Neuronal stem cell (in vitro differentiated cells): ENCODE measurements at regions not wholly inside any gene's neighbourhood (a gene's known extent, or its start where the extent isn't known, plus 50 kb on each side); places are given as distances from the start of the nearest gene placed in this dataset.

Experiments
- DNase-seq: peaks from one replicate; pipeline ENCODE4 v3.0.0-alpha.2; 2013; ENCODE audit warnings: low spot score
- H2AFZ ChIP-seq: one replicate; pipeline ENCODE4 v1.6.1; 2013; ENCODE audit warnings: mild to moderate bottlenecking, low read length, inconsistent platforms
- H2AK5ac ChIP-seq: 2 replicates; pipeline ENCODE4 v1.6.1; 2013; ENCODE audit warnings: low read depth, mild to moderate bottlenecking, inconsistent platforms, low read length, moderate library complexity, mixed read lengths
- H2BK120ac ChIP-seq: 2 replicates; pipeline ENCODE4 v1.6.1; 2013; ENCODE audit warnings: low read depth, mild to moderate bottlenecking, inconsistent platforms, low read length, moderate library complexity, mixed read lengths
- H2BK12ac ChIP-seq: one replicate; pipeline ENCODE4 v1.6.1; 2013; ENCODE audit warnings: low read length, inconsistent platforms
- H2BK15ac ChIP-seq: 2 replicates; pipeline ENCODE4 v1.6.1; 2013; ENCODE audit warnings: mild to moderate bottlenecking, low read length, inconsistent platforms, mixed read lengths
- H2BK5ac ChIP-seq: one replicate; pipeline ENCODE4 v1.6.1; 2013; ENCODE audit warnings: inconsistent platforms, mild to moderate bottlenecking, low read length, moderate library complexity
- H3K14ac ChIP-seq: one replicate; pipeline ENCODE4 v1.6.1; 2013; ENCODE audit warnings: low read length, inconsistent platforms
- H3K18ac ChIP-seq: 2 replicates; pipeline ENCODE4 v1.6.1; 2013; ENCODE audit warnings: low read length, inconsistent platforms
- H3K23ac ChIP-seq: 2 replicates; pipeline ENCODE4 v1.6.1; 2013; ENCODE audit warnings: low read depth, mild to moderate bottlenecking, mixed read lengths, low read length, inconsistent platforms; ENCODE audit not compliant: poor library complexity
- H3K27ac ChIP-seq: replicated peaks from 3 replicates; pipeline ENCODE4 v1.5.1; 2013; ENCODE audit warnings: low read length, inconsistent platforms
- H3K27me3 ChIP-seq, 3 experiments: 2 replicates each; pipeline ENCODE4 v1.6.1; 2013; ENCODE audit warnings: low read length in 3 of 3, mild to moderate bottlenecking in 2 of 3, inconsistent platforms in 1 of 3, low read depth in 1 of 3, mixed read lengths in 1 of 3, moderate library complexity in 1 of 3; ENCODE audit not compliant: control insufficient read depth in 3 of 3, insufficient read depth in 3 of 3
- H3K36me3 ChIP-seq, 2 donors: replicated peaks in 1 of 2; 2 replicates each; pipeline ENCODE4 v1.6.1; 2013; ENCODE audit warnings: low read length in 2 of 2; ENCODE audit not compliant: control insufficient read depth in 2 of 2, insufficient read depth in 2 of 2
- H3K4ac ChIP-seq: 2 replicates; pipeline ENCODE4 v1.6.1; 2013; ENCODE audit warnings: inconsistent platforms, mild to moderate bottlenecking, low read length, moderate library complexity
- H3K4me1 ChIP-seq, 2 donors: 1 replicate in 1 of 2; 2 replicates in 1 of 2; pipeline ENCODE4 v1.6.1; 2013; ENCODE audit warnings: low read length in 2 of 2, low read depth in 1 of 2; ENCODE audit not compliant: control insufficient read depth in 2 of 2, insufficient read depth in 1 of 2
- H3K4me2 ChIP-seq: one replicate; pipeline ENCODE4 v1.6.1; 2013; ENCODE audit warnings: mild to moderate bottlenecking, low read length, inconsistent platforms; ENCODE audit not compliant: insufficient read depth, poor library complexity, severe bottlenecking
- H3K4me3 ChIP-seq, 2 donors: 2 replicates each; pipeline ENCODE4 v1.5.1; 2013; ENCODE audit warnings: low read length in 2 of 2, mild to moderate bottlenecking in 2 of 2, inconsistent platforms in 1 of 2, moderate library complexity in 1 of 2
- H3K79me1 ChIP-seq: one replicate; pipeline ENCODE4 v1.6.1; 2013; ENCODE audit warnings: low read depth, mild to moderate bottlenecking, inconsistent platforms, low read length, moderate library complexity
- H3K9ac ChIP-seq: one replicate; pipeline ENCODE4 v1.6.1; 2013; ENCODE audit warnings: mild to moderate bottlenecking, low read depth, low read length, inconsistent platforms; ENCODE audit not compliant: poor library complexity
- H3K9me3 ChIP-seq, 2 donors: replicated peaks in 1 of 2; 2 replicates each; pipeline versions ENCODE3 to v1.6.1; 2013; ENCODE audit warnings: low read length in 2 of 2, mild to moderate bottlenecking in 2 of 2, inconsistent platforms in 1 of 2, low read depth in 1 of 2, mixed read lengths in 1 of 2, moderate library complexity in 1 of 2; ENCODE audit not compliant: control insufficient read depth in 2 of 2, insufficient read depth in 1 of 2
- H4K8ac ChIP-seq: one replicate; pipeline ENCODE4 v1.6.1; 2013; ENCODE audit warnings: low read depth, mild to moderate bottlenecking, inconsistent platforms, low read length, moderate library complexity
- H4K91ac ChIP-seq: one replicate; pipeline ENCODE4 v1.6.1; 2013; ENCODE audit warnings: low read length, low read depth, mild to moderate bottlenecking, inconsistent platforms; ENCODE audit not compliant: poor library complexity
- WGBS, 2 donors: extraction: QIAGEN DNeasy Blood & Tissue Kit; methylation state at CpG; one replicate each; pipeline ENCODE4 v1.1.7; 2013; ENCODE audit warnings: missing lambda C conversion rate in 2 of 2, mixed read lengths in 1 of 2; ENCODE audit not compliant: insufficient read length in 2 of 2, insufficient replicate concordance in 1 of 2; ENCODE audit errors: extremely low coverage in 2 of 2; 5-methylcytosine and 5-hydroxymethylcytosine counted together

DNA sequence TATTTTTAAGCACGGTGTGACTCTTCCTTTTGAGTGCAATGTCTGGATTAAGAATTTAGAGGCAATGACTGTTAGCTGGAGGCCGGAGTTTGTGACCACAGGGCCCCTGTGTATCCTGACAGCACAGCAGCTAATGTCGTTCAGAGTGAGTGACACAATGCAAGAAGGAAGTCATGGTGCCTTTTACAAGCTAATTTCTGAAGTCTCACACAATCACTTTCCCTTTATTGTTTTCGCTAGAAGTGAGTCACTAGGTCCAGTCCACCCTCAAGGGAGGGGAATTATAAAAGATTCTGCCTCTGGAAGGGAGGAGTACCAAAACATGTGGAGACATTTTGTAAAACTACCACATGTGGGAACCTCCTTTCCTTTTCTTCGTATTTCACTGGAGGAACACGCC lies 185.5 kb upstream of the FGF10 start:
- WGBS, 2 donors, result no CpG with 5 or more reads among the region's 6 CpGs
- H3K9me3 ChIP-seq, result no peaks in the 10 kb centered on the region

DNA sequence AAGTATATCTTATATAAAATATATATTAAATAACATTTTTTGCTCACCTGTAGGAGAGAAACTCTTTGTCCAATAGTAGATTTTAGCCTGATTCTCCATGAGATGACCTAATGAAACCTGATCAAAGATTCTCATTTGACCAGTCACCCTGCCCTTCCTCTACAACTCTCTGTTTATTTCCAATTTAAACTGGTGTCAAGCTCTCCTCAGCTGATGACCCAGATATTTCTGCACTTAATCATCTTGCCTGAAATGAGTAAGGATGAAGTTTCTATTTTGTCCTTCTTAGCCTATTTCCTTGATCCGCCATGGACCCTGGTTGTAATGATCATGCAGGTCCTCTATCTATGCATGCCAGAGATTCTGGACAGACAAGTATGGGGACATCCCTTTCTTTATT lies 179.3 kb upstream of the FGF10 start:
- H3K9me3 ChIP-seq, result no peaks in the 10 kb centered on the region
- no peak overlapping the region for H3K4me2 ChIP-seq
- no peak overlapping the region for H3K23ac ChIP-seq
- H3K9ac ChIP-seq, result no peak overlapping the region
- H3K18ac ChIP-seq, result no peak overlapping the region
- no peak overlapping the region for H2BK15ac ChIP-seq
- H2BK12ac ChIP-seq, result no peak overlapping the region
- H3K14ac ChIP-seq, result no peak overlapping the region
- no peak overlapping the region for H3K4ac ChIP-seq
- no peak overlapping the region for H4K8ac ChIP-seq
- H3K4me1 ChIP-seq, result peaks cover 0 to 2% of the 10 kb centered on the region in 2 donors
- H3K79me1 ChIP-seq, result no peaks in the 10 kb centered on the region
- H2AK5ac ChIP-seq, result no peak overlapping the region
- no peak overlapping the region for H3K27ac ChIP-seq
- no peaks in the 10 kb centered on the region for H3K36me3 ChIP-seq
- H4K91ac ChIP-seq, result no peak overlapping the region
- H2BK5ac ChIP-seq, result no peak overlapping the region
- H2AFZ ChIP-seq, result no peak overlapping the region
- no CpG with 5 or more reads among the region's 1 CpG for WGBS, 2 donors
- no peak overlapping the region for H3K4me3 ChIP-seq
- DNase-seq, result no peak
- no peak overlapping the region for H2BK120ac ChIP-seq
- H3K27me3 ChIP-seq, result no peaks in the 10 kb centered on the region

More for the DNA sequence above, 185.5 kb upstream of the FGF10 start:
- Histone ChIP-seq H4K8ac (no peak overlapping the region), H3K18ac (no peak overlapping the region), H3K4me1 (no peaks in the 10 kb centered on the region), H3K14ac (no peak overlapping the region), H3K27me3 (no peaks in the 10 kb centered on the region), H2BK5ac (no peak overlapping the region), H2BK120ac (no peak overlapping the region), H2BK15ac (no peak overlapping the region), H3K9ac (no peak overlapping the region), H3K79me1 (no peaks in the 10 kb centered on the region), H3K23ac (no peak overlapping the region), H2BK12ac (no peak overlapping the region), H3K4me3 (no peak overlapping the region), H3K27ac (no peak overlapping the region), H3K4ac (no peak overlapping the region), H4K91ac (no peak overlapping the region), H2AK5ac (no peak overlapping the region), H3K4me2 (no peak overlapping the region), H3K36me3 (no peaks in the 10 kb centered on the region), H2AFZ (peak overlapping the region; percentile 81)
- no peak for DNase-seq

DNA sequence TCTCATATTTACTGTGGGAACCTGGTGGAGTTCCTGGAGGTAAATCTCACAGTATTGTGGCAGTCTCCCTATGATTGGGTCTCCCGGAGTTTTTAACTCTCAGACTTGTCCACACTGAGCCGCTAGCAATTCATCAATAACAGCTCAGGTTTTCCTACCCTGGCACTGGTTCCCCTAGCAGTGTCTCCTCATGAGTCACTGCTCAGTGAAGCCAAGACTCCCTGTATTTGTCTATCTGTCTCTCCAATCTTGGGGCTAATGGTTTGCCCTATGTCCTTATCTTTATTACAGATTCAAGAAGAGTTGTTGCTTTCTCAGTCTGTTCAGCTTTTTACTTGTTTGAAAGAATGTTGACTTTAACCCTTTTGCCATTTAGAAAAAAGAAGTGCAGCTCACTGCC lies 176.7 kb upstream of the FGF10 start:
- Histone ChIP-seq H2BK12ac (no peak overlapping the region), H4K8ac (no peak overlapping the region), H3K4ac (no peak overlapping the region), H2AK5ac (no peak overlapping the region), H3K27ac (no peak overlapping the region), H2AFZ (no peak overlapping the region), H2BK120ac (no peak overlapping the region), H3K36me3 (no peaks in the 10 kb centered on the region), H3K18ac (no peak overlapping the region), H3K14ac (no peak overlapping the region), H3K27me3 (no peaks in the 10 kb centered on the region), H2BK5ac (no peak overlapping the region), H3K79me1 (no peaks in the 10 kb centered on the region), H3K9ac (no peak overlapping the region), H4K91ac (no peak overlapping the region), H3K4me1 (peaks cover 0 to 2% of the 10 kb centered on the region in 2 donors), H3K9me3 (no peaks in the 10 kb centered on the region), H3K4me2 (no peak overlapping the region), H3K4me3 (no peak overlapping the region), H3K23ac (no peak overlapping the region), H2BK15ac (no peak overlapping the region)
- no peak for DNase-seq
- no CpG with 5 or more reads among the region's 2 CpGs for WGBS, 2 donors

DNA sequence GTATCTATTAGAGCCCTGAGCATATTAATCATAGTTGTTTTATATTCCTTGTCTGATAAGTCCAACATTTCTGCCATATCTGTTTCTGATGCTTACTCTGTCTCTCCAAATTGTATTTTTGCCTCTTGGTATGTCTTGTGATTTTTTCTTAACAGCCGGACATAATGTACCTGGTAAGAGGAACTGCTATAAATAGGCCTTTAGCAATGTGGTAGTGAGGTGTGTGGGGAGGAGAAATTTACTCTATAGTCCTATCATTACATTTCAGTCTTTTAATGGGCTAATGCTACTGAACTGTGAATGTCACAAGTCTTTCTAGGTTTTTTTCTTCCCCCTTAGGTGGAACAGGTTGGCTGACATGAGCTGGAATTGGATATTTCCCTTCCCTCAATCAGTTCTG lies 176.1 kb upstream of the FGF10 start:
- no peak overlapping the region for H3K27ac ChIP-seq
- no peaks in the 10 kb centered on the region for H3K9me3 ChIP-seq
- no peak overlapping the region for H2BK120ac ChIP-seq
- no peaks in the 10 kb centered on the region for H3K36me3 ChIP-seq
- no peak overlapping the region for H2BK5ac ChIP-seq
- no peak overlapping the region for H3K4me3 ChIP-seq
- H2AFZ ChIP-seq, result no peak overlapping the region
- no peak overlapping the region for H3K23ac ChIP-seq
- no peak overlapping the region for H4K91ac ChIP-seq
- no peak overlapping the region for H3K4ac ChIP-seq
- no peak overlapping the region for H2BK12ac ChIP-seq
- H3K4me2 ChIP-seq, result no peak overlapping the region
- H3K27me3 ChIP-seq, result no peaks in the 10 kb centered on the region
- no peak overlapping the region for H2BK15ac ChIP-seq
- DNase-seq, result no peak
- no CpG with 5 or more reads among the region's 1 CpG for WGBS, 2 donors
- no peak overlapping the region for H3K14ac ChIP-seq
- H4K8ac ChIP-seq, result no peak overlapping the region
- H2AK5ac ChIP-seq, result no peak overlapping the region
- no peaks in the 10 kb centered on the region for H3K79me1 ChIP-seq
- no peak overlapping the region for H3K9ac ChIP-seq
- H3K18ac ChIP-seq, result no peak overlapping the region
- peaks cover 0 to 2% of the 10 kb centered on the region in 2 donors for H3K4me1 ChIP-seq
